ENCODE measurements at regions not wholly inside any gene's neighbourhood (a gene's known extent, or its start where the extent isn't known, plus 50 kb on each side); places are given as distances from the start of the nearest gene placed in this dataset.

GRCh38 chr16:63618896-63619485, 1502.9 kb downstream of the CDH11 start:
- TF ChIP-seq REST (IDR thresholded peaks at IDR 0.05; ENCODE audit: insufficient replicate concordance, low read depth) (no peak), POLR2AphosphoS5 (IDR thresholded peaks at IDR 0.05; ENCODE audit: low read depth) (no peak), GABPA (IDR thresholded peaks at IDR 0.05; ENCODE audit: low read depth) (no peak), CTCF (IDR thresholded peaks at IDR 0.05; ENCODE audit: insufficient read depth, low read length) (no peak), SPI1 (IDR thresholded peaks at IDR 0.05; ENCODE audit: borderline replicate concordance, low read depth) (no peak)
- H3K4me3 ChIP-seq (replicated peaks; ENCODE audit: insufficient read depth, low read length) = no peak overlapping the region
- no peak for DNase-seq (ENCODE audit: low read depth in 1 of 2, low spot score in 1 of 2)
- no peak overlapping the region for H3K27ac ChIP-seq (replicated peaks)
- no peaks in the 10 kb centered on the region for H3K27me3 ChIP-seq (ENCODE audit: insufficient read depth, poor library complexity, severe bottlenecking)

- DNase-seq (ENCODE audit: low read depth in 1 of 2, low spot score in 1 of 2) = no peak
- no peaks in the 10 kb centered on the region for H3K27me3 ChIP-seq (ENCODE audit: insufficient read depth, poor library complexity, severe bottlenecking)
- no peak overlapping the region for H3K4me3 ChIP-seq (replicated peaks; ENCODE audit: insufficient read depth, low read length)
- TF ChIP-seq CTCF (IDR thresholded peaks at IDR 0.05; ENCODE audit: insufficient read depth, low read length) = no peak
- no peak for TF ChIP-seq POLR2AphosphoS5 (IDR thresholded peaks at IDR 0.05; ENCODE audit: low read depth)
- no peak for TF ChIP-seq REST (IDR thresholded peaks at IDR 0.05; ENCODE audit: insufficient replicate concordance, low read depth)
- TF ChIP-seq GABPA (IDR thresholded peaks at IDR 0.05; ENCODE audit: low read depth) = no peak
- TF ChIP-seq SPI1 (IDR thresholded peaks at IDR 0.05; ENCODE audit: borderline replicate concordance, low read depth) = no peak
- no peak overlapping the region for H3K27ac ChIP-seq (replicated peaks)
Measured at GRCh38 chr16:63617990-63618763, 1503.7 kb downstream of the CDH11 start.

GRCh38 chr16:63617047-63617989, 1504.5 kb downstream of the CDH11 start:
- Histone ChIP-seq H3K27me3 (ENCODE audit: insufficient read depth, poor library complexity, severe bottlenecking) (no peaks in the 10 kb centered on the region), H3K27ac (replicated peaks) (no peak overlapping the region), H3K4me3 (replicated peaks; ENCODE audit: insufficient read depth, low read length) (no peak overlapping the region)
- DNase-seq (ENCODE audit: low read depth in 1 of 2, low spot score in 1 of 2) = no peak
- no peak for TF ChIP-seq POLR2AphosphoS5 (IDR thresholded peaks at IDR 0.05; ENCODE audit: low read depth)

- no peak for DNase-seq (ENCODE audit: low read depth in 1 of 2, low spot score in 1 of 2)
- H3K27ac ChIP-seq (replicated peaks) = no peak overlapping the region
Measured at GRCh38 chr16:63614429-63614828, 1507.4 kb downstream of the CDH11 start.

More at GRCh38 chr16:63614429-63614828, 1507.4 kb downstream of the CDH11 start:
- Histone ChIP-seq H3K27me3 (ENCODE audit: insufficient read depth, poor library complexity, severe bottlenecking) (no peaks in the 10 kb centered on the region), H3K4me3 (replicated peaks; ENCODE audit: insufficient read depth, low read length) (no peak overlapping the region)
- TF ChIP-seq POLR2AphosphoS5 (IDR thresholded peaks at IDR 0.05; ENCODE audit: low read depth) (no peak), CTCF (IDR thresholded peaks at IDR 0.05; ENCODE audit: insufficient read depth, low read length) (no peak), REST (IDR thresholded peaks at IDR 0.05; ENCODE audit: insufficient replicate concordance, low read depth) (no peak), SPI1 (IDR thresholded peaks at IDR 0.05; ENCODE audit: borderline replicate concordance, low read depth) (no peak), GABPA (IDR thresholded peaks at IDR 0.05; ENCODE audit: low read depth) (no peak)

Measured in HL-60 (cell line).